Fibroblast of pulmonary artery (primary cell): ENCODE measurements at regions not wholly inside any gene's neighbourhood (a gene's known extent, or its start where the extent isn't known, plus 50 kb on each side); places are given as distances from the start of the nearest gene placed in this dataset.

ENCODE experiments used
- DNase-seq: peaks from one replicate; pipeline ENCODE4 v3.0.0-alpha.2; 2010; ENCODE audit warnings: low read depth
- H3K4me3 ChIP-seq: replicated peaks from 2 replicates; pipeline ENCODE4 v1.5.1; 2011; ENCODE audit warnings: low read depth, mild to moderate bottlenecking, control low read depth, low read length, moderate library complexity
- CTCF ChIP-seq: IDR thresholded peaks from 2 replicates; pipeline ENCODE4 v1.5.1; 2011; ENCODE audit warnings: mild to moderate bottlenecking, control low read depth, low read length, inconsistent platforms; ENCODE audit errors: missing control alignments

GRCh38 chr13:86377451-86377850 is 578.2 kb upstream of the SLITRK6 start:
- DNase-seq = no peak

GRCh38 chr13:86378628-86379027 is 579.4 kb upstream of the SLITRK6 start:
- no peak overlapping the region for H3K4me3 ChIP-seq
- TF ChIP-seq CTCF = no peak
- DNase-seq = no peak

More at GRCh38 chr13:86377451-86377850, 578.2 kb upstream of the SLITRK6 start:
- H3K4me3 ChIP-seq = no peak overlapping the region
- TF ChIP-seq CTCF = no peak

GRCh38 chr13:86383151-86383550 is 583.9 kb upstream of the SLITRK6 start:
- no peak for DNase-seq
- H3K4me3 ChIP-seq = no peak overlapping the region
- no peak for TF ChIP-seq CTCF

GRCh38 chr13:86383561-86383960 is 584.3 kb upstream of the SLITRK6 start:
- DNase-seq = no peak
- no peak for TF ChIP-seq CTCF
- H3K4me3 ChIP-seq = no peak overlapping the region

- no peak for DNase-seq
- no peak overlapping the region for H3K4me3 ChIP-seq
- no peak for TF ChIP-seq CTCF
Observed at GRCh38 chr13:86397635-86398034, 598.4 kb upstream of the SLITRK6 start.

- no peak for TF ChIP-seq CTCF
- no peak overlapping the region for H3K4me3 ChIP-seq
- no peak for DNase-seq
Observed at GRCh38 chr13:86399572-86399971, 600.4 kb upstream of the SLITRK6 start.

- no peak overlapping the region for H3K4me3 ChIP-seq
- no peak for TF ChIP-seq CTCF
- DNase-seq = no peak
Observed at GRCh38 chr13:86402500-86402899, 603.3 kb upstream of the SLITRK6 start.
